ENCODE measurements at regions not wholly inside any gene's neighbourhood (a gene's known extent, or its start where the extent isn't known, plus 50 kb on each side); places are given as distances from the start of the nearest gene placed in this dataset.

DNA sequence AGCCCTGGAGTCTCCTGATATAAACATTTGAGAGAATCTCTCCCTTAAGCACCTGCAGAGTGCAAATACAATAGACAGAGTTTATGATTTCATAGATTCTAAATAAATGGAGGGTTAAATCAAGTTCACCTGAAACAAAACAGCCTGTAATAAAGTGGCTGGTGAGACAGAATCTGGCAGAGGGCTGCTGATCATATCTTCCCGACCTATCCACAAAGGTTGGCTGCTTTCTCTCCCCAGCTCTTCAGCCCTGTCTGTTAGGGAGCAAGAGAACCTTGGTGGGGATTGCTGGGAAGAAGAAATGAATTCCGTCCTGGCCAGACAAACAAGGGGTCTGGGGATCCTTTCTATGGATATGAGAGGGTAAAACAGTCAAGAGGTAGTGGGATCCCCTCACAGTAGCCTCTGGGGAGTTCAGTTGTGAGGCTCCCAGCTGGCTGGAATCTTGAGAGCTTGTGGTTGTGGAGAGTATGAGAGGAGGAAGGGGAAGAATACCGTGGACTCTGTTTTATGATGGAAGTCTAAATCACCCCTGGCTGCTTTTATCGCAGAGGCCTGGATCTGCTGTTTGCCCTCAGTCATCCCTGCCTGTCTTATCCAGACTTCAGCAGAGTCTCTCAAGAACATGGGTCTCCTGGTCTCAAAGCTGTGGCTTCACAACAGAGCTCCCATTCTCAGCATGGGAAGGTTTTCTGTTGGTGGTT, 451.3 kb downstream of the NTRK3 start:
- no CpG with 5 or more reads among the region's 4 CpGs for whole genome bisulfite sequencing (ENCODE audit: extremely low coverage, insufficient coverage, low lambda C conversion rate)
- Histone ChIP-seq H2BK15ac (replicated peaks; ENCODE audit: low read depth) (no peak overlapping the region), H2BK5ac (ENCODE audit: low read length) (no peak overlapping the region), H2AK5ac (ENCODE audit: low read length) (no peak overlapping the region), H3K9ac (ENCODE audit: low read length) (no peak overlapping the region), H3K79me2 (ENCODE audit: control insufficient read depth, insufficient read depth, low read length) (no peaks in the 10 kb centered on the region), H3K27ac (ENCODE audit: low read depth, low read length) (no peak overlapping the region), H3K79me1 (ENCODE audit: low read length) (no peaks in the 10 kb centered on the region), H2BK120ac (ENCODE audit: low read depth, low read length) (no peak overlapping the region), H3K36me3 (ENCODE audit: control insufficient read depth, insufficient read depth, low read length) (no peaks in the 10 kb centered on the region), H4K8ac (ENCODE audit: low read depth, low read length) (no peak overlapping the region), H3K23ac (ENCODE audit: low read length) (no peak overlapping the region), H3K18ac (ENCODE audit: low read length) (no peak overlapping the region), H4K5ac (ENCODE audit: low read length) (no peak overlapping the region), H3K4me3 (ENCODE audit: low read length) (no peak overlapping the region), H3K56ac (ENCODE audit: low read length) (no peak overlapping the region), H3K4ac (ENCODE audit: low read depth, low read length) (no peak overlapping the region), H3K4me1 (ENCODE audit: control insufficient read depth, low read depth, low read length) (no peaks in the 10 kb centered on the region), H3K4me2 (ENCODE audit: low read length) (no peak overlapping the region), H3K27me3 (ENCODE audit: insufficient read depth, low read length, poor library complexity) (no peaks in the 10 kb centered on the region)
- DNase-seq, result no peak

DNA sequence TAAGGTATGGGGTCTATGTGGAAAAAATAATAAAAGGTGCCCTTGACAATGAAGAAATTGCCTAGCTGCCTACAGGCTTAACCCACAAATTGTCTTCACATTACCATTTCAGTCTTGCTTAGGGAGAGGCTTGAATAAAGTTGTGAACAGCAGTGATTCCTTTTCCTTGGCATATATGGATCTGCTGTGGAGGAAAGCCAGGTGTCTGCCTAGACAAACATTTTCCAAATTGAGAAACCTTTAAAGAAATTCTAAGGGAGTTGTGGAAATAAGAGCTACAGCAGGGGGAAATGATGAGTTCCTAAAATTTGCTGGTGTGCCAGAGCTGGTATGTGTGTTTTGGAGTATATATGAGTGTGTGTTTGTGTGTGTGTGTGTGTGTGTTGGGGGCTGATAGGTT, 452.1 kb downstream of the NTRK3 start:
- H3K18ac ChIP-seq (ENCODE audit: low read length), result no peak overlapping the region
- no peak overlapping the region for H4K8ac ChIP-seq (ENCODE audit: low read depth, low read length)
- H3K9ac ChIP-seq (ENCODE audit: low read length), result no peak overlapping the region
- no peak overlapping the region for H4K5ac ChIP-seq (ENCODE audit: low read length)
- H3K4me3 ChIP-seq (ENCODE audit: low read length), result no peak overlapping the region
- no peak overlapping the region for H3K27ac ChIP-seq (ENCODE audit: low read depth, low read length)
- H3K79me1 ChIP-seq (ENCODE audit: low read length), result no peaks in the 10 kb centered on the region
- H3K79me2 ChIP-seq (ENCODE audit: control insufficient read depth, insufficient read depth, low read length), result no peaks in the 10 kb centered on the region
- H3K27me3 ChIP-seq (ENCODE audit: insufficient read depth, low read length, poor library complexity), result no peaks in the 10 kb centered on the region
- no peaks in the 10 kb centered on the region for H3K4me1 ChIP-seq (ENCODE audit: control insufficient read depth, low read depth, low read length)
- H3K4me2 ChIP-seq (ENCODE audit: low read length), result no peak overlapping the region
- no peak overlapping the region for H3K4ac ChIP-seq (ENCODE audit: low read depth, low read length)
- no peak overlapping the region for H2BK120ac ChIP-seq (ENCODE audit: low read depth, low read length)
- no peak for DNase-seq
- H3K23ac ChIP-seq (ENCODE audit: low read length), result no peak overlapping the region
- H2BK15ac ChIP-seq (replicated peaks; ENCODE audit: low read depth), result no peak overlapping the region
- no peak overlapping the region for H2AK5ac ChIP-seq (ENCODE audit: low read length)
- H3K56ac ChIP-seq (ENCODE audit: low read length), result no peak overlapping the region
- H3K36me3 ChIP-seq (ENCODE audit: control insufficient read depth, insufficient read depth, low read length), result no peaks in the 10 kb centered on the region
- H2BK5ac ChIP-seq (ENCODE audit: low read length), result no peak overlapping the region

DNA sequence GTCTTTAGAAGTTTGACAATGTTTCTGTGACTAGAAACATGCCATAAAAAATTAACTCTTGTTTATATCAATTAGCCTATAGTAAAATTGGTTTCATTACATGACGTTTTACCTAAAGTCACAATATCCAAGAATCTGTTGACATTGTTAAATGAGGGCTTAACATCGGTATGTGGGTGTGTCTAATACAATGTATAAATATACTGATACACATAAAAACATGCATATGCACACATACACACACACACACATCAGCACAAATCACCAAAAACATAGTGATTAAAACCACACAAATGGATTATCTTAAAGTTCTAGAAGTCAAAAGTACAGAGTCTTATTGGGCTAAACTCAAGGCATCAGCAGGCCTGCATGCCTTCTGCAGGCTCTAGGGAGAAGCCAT, 456.7 kb downstream of the NTRK3 start:
- Histone ChIP-seq H2BK5ac (ENCODE audit: low read length) (no peak overlapping the region), H3K79me1 (ENCODE audit: low read length) (no peaks in the 10 kb centered on the region), H4K5ac (ENCODE audit: low read length) (no peak overlapping the region), H4K8ac (ENCODE audit: low read depth, low read length) (no peak overlapping the region), H2AK5ac (ENCODE audit: low read length) (no peak overlapping the region), H3K27ac (ENCODE audit: low read depth, low read length) (no peak overlapping the region), H3K36me3 (ENCODE audit: control insufficient read depth, insufficient read depth, low read length) (no peaks in the 10 kb centered on the region), H3K9ac (ENCODE audit: low read length) (no peak overlapping the region), H3K18ac (ENCODE audit: low read length) (no peak overlapping the region), H3K4me1 (ENCODE audit: control insufficient read depth, low read depth, low read length) (no peaks in the 10 kb centered on the region), H3K56ac (ENCODE audit: low read length) (no peak overlapping the region), H2BK15ac (replicated peaks; ENCODE audit: low read depth) (no peak overlapping the region), H3K4me3 (ENCODE audit: low read length) (no peak overlapping the region), H3K4ac (ENCODE audit: low read depth, low read length) (no peak overlapping the region), H3K27me3 (ENCODE audit: insufficient read depth, low read length, poor library complexity) (no peaks in the 10 kb centered on the region), H3K23ac (ENCODE audit: low read length) (no peak overlapping the region), H3K4me2 (ENCODE audit: low read length) (no peak overlapping the region), H2BK120ac (ENCODE audit: low read depth, low read length) (no peak overlapping the region), H3K79me2 (ENCODE audit: control insufficient read depth, insufficient read depth, low read length) (no peaks in the 10 kb centered on the region)
- no peak for DNase-seq
- WGBS (ENCODE audit: extremely low coverage, insufficient coverage, low lambda C conversion rate), result no CpG with 5 or more reads among the region's 2 CpGs

DNA sequence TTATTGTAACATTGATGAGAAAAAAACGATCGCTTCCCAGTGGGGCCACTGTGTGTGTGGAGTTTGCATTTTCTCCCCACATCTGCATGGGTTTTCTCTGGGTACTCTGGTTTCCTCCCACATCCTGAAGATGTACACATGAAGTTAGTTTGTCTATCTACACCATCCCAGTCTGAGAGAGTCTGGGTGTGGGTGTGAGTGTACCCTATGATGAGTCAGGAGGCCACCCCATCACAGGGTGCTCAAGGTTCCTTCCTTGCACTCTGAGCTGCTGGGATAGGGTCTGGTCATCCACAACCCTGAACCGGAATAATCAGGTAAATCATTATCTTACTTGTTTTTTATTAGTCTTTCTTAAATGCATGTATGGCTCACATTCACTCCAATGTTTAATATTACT, 457.1 kb downstream of the NTRK3 start:
- Histone ChIP-seq H2AK5ac (ENCODE audit: low read length) (no peak overlapping the region), H2BK5ac (ENCODE audit: low read length) (no peak overlapping the region), H3K79me1 (ENCODE audit: low read length) (no peaks in the 10 kb centered on the region), H3K4me2 (ENCODE audit: low read length) (no peak overlapping the region), H3K36me3 (ENCODE audit: control insufficient read depth, insufficient read depth, low read length) (no peaks in the 10 kb centered on the region), H4K8ac (ENCODE audit: low read depth, low read length) (no peak overlapping the region), H3K23ac (ENCODE audit: low read length) (no peak overlapping the region), H3K4me3 (ENCODE audit: low read length) (no peak overlapping the region), H4K5ac (ENCODE audit: low read length) (no peak overlapping the region), H3K9ac (ENCODE audit: low read length) (no peak overlapping the region), H3K27ac (ENCODE audit: low read depth, low read length) (no peak overlapping the region), H3K18ac (ENCODE audit: low read length) (no peak overlapping the region), H3K27me3 (ENCODE audit: insufficient read depth, low read length, poor library complexity) (no peaks in the 10 kb centered on the region), H3K4ac (ENCODE audit: low read depth, low read length) (no peak overlapping the region), H3K79me2 (ENCODE audit: control insufficient read depth, insufficient read depth, low read length) (no peaks in the 10 kb centered on the region), H3K56ac (ENCODE audit: low read length) (no peak overlapping the region), H2BK120ac (ENCODE audit: low read depth, low read length) (no peak overlapping the region), H3K4me1 (ENCODE audit: control insufficient read depth, low read depth, low read length) (no peaks in the 10 kb centered on the region), H2BK15ac (replicated peaks; ENCODE audit: low read depth) (no peak overlapping the region)
- no peak for DNase-seq
- no CpG with 5 or more reads among the region's 3 CpGs for WGBS (ENCODE audit: extremely low coverage, insufficient coverage, low lambda C conversion rate)

DNA sequence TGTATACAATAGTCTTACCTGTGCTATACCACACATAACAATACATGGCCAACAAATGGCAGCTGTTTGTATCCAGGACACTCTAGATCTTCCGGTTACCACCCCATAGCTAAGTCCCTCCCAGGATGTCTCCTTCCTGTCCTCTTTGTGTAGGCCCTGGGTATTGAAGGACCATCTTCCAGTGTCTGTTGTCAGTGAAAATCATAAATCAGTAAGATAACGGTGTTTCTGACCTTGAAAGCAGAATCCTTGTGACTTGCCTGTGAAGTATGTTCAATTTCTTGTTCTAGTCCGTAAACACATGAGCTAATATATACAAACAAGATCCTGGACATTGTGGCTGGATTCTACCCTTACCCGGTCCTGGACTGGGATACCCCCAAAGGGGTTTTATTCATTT, 462.8 kb downstream of the NTRK3 start:
- no peak overlapping the region for H3K4me3 ChIP-seq (ENCODE audit: low read length)
- no peak overlapping the region for H3K4me2 ChIP-seq (ENCODE audit: low read length)
- H2BK120ac ChIP-seq (ENCODE audit: low read depth, low read length), result no peak overlapping the region
- no peaks in the 10 kb centered on the region for H3K4me1 ChIP-seq (ENCODE audit: control insufficient read depth, low read depth, low read length)
- no CpG with 5 or more reads among the region's 4 CpGs for WGBS (ENCODE audit: extremely low coverage, insufficient coverage, low lambda C conversion rate)
- no peak overlapping the region for H2AK5ac ChIP-seq (ENCODE audit: low read length)
- no peaks in the 10 kb centered on the region for H3K36me3 ChIP-seq (ENCODE audit: control insufficient read depth, insufficient read depth, low read length)
- no peak overlapping the region for H3K18ac ChIP-seq (ENCODE audit: low read length)
- H3K79me2 ChIP-seq (ENCODE audit: control insufficient read depth, insufficient read depth, low read length), result no peaks in the 10 kb centered on the region
- H3K4ac ChIP-seq (ENCODE audit: low read depth, low read length), result no peak overlapping the region
- no peak overlapping the region for H4K8ac ChIP-seq (ENCODE audit: low read depth, low read length)
- H3K56ac ChIP-seq (ENCODE audit: low read length), result no peak overlapping the region
- no peak for DNase-seq
- no peak overlapping the region for H2BK15ac ChIP-seq (replicated peaks; ENCODE audit: low read depth)
- no peak overlapping the region for H3K9ac ChIP-seq (ENCODE audit: low read length)
- no peaks in the 10 kb centered on the region for H3K27me3 ChIP-seq (ENCODE audit: insufficient read depth, low read length, poor library complexity)
- H3K27ac ChIP-seq (ENCODE audit: low read depth, low read length), result no peak overlapping the region
- no peaks in the 10 kb centered on the region for H3K79me1 ChIP-seq (ENCODE audit: low read length)
- no peak overlapping the region for H2BK5ac ChIP-seq (ENCODE audit: low read length)
- no peak overlapping the region for H4K5ac ChIP-seq (ENCODE audit: low read length)
- H3K23ac ChIP-seq (ENCODE audit: low read length), result no peak overlapping the region

Measured in mesendoderm (in vitro differentiated cells).